ENCODE measurements at regions not wholly inside any gene's neighbourhood (a gene's known extent, or its start where the extent isn't known, plus 50 kb on each side); places are given as distances from the start of the nearest gene placed in this dataset.
A peak's percentile ranks its signal among the peaks of the same experiment; 100 is the strongest.

GRCh38 chr12:30874455-30875321 lies 51.9 kb upstream of the TSPAN11 start:
- peak; percentile 72 for DNase-seq

DNA sequence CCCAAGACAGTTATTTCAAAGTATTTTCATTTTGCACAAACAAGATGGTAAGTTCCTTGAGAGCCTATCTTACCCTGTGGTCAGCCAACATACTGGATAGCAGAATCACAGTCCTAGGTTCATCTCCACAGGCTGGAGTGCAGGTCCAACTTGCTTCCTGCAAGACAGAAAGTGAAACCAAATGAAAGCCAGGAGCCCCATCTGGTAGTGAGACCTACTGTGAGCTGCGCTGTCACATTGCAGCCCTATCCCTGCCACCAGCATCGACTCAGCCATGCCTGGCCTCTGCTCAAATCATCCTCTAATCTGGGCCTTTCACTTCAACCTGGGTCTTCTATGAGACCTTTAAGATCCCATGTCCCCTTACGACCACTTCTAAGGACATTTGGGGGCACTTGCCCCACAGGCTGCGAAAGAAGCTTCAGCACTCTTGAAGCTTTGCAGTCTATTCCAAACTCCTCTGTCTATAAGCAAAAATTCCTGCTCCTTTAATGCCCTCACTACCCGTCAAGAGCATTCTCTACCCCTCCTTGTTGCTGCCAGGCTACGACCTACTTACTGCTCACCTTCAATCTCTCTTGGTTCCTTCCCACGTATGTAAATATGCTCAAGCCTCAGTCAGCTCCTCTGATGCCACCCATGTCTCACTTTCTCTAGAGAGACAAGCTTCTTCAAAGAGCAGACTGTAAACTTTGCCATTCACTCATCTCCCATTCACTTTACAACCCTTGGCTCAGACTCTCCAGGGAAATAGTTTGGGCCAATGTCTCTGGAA lies 55.9 kb upstream of the TSPAN11 start:
- no peak for DNase-seq

DNA sequence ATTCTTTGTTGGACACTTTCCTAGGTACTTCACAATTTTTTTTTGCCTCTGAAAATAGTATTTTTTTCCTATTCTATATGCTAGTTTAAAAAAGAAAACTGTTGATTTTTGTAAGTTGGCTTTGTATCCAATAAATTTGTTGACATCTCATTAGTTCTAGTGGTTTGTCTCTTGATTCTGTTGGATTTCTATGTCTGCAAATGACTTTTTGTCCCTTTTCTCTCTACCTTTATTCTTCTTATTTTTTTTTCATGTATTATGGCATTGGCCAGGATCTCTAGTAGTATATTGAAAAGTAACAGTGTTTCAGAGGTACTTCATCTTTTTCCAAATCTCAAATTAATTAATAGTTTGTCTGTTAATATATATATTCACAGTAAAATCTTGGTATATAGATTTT lies 59.1 kb upstream of the TSPAN11 start:
- DNase-seq: no peak

GRCh38 chr12:30866256-30866655 lies 60.3 kb upstream of the TSPAN11 start:
- DNase-seq: no peak

GRCh38 chr12:30863839-30864238 lies 62.7 kb upstream of the TSPAN11 start:
- no peak for DNase-seq

GRCh38 chr12:30862486-30862885 lies 64.1 kb upstream of the TSPAN11 start:
- peak; percentile 33 for DNase-seq

- DNase-seq: no peak
These were observed 67.3 kb upstream of the TSPAN11 start for GRCh38 chr12:30859226-30859625.

- no peak for DNase-seq
These were observed 68.1 kb upstream of the TSPAN11 start for GRCh38 chr12:30858471-30858870.

- no peak for DNase-seq
These were observed 72.9 kb upstream of the TSPAN11 start for GRCh38 chr12:30853561-30854133.

GRCh38 chr12:30850684-30851083 lies 75.9 kb upstream of the TSPAN11 start:
- no peak for DNase-seq

- DNase-seq: peak; percentile 37
These were observed 79.3 kb upstream of the TSPAN11 start for GRCh38 chr12:30847259-30847658.

- DNase-seq: no peak
These were observed 79.8 kb upstream of the TSPAN11 start for GRCh38 chr12:30846776-30847175.

GRCh38 chr12:30845676-30846075 lies 80.9 kb upstream of the TSPAN11 start:
- no peak for DNase-seq

DNA sequence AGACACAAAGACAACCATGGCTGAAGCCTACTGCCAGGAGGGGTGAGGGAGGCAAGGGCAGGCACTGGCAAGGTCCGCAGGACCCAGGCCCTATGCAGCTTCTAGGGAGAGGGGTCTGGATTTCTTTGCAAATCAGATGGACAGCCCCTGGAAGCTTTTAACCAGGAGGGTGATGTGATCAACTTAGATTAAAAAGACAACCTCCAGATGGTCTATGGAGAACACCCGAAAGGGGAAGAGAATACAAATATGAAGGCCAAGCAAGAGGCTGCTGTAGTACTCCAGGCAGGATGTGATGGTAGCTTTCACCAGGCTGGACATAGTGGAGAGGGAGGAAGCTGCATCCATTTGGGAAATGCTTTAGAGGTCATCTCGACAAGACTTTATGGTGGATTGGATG lies 83.3 kb upstream of the TSPAN11 start:
- DNase-seq: no peak

DNA sequence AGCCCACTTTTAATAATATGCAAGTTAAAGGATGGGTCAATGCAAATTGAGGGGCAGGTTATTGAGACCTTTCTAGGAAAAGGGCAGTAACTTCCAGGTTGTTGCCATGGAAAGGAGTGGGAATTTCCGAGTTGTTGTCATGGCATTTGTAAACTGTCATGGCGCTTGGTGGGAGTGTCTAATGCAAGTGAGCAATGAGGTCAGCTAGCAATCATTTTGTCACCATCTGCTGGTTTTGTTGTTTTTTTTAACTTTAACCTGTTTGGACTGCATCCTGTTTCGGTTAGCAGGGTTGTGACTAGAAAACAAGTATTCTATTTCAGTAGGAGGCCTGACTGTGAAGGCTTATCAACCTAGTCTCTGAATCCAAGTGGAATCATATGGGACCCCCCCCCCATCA lies 85.8 kb upstream of the TSPAN11 start:
- DNase-seq: no peak

- DNase-seq: no peak
These were observed 85.0 kb upstream of the CAPRIN2 start for GRCh38 chr12:30839643-30840220.

- DNase-seq: no peak
These were observed 82.8 kb upstream of the CAPRIN2 start for GRCh38 chr12:30837595-30837994.

GRCh38 chr12:30836656-30837445 lies 82.1 kb upstream of the CAPRIN2 start:
- no peak for DNase-seq

DNA sequence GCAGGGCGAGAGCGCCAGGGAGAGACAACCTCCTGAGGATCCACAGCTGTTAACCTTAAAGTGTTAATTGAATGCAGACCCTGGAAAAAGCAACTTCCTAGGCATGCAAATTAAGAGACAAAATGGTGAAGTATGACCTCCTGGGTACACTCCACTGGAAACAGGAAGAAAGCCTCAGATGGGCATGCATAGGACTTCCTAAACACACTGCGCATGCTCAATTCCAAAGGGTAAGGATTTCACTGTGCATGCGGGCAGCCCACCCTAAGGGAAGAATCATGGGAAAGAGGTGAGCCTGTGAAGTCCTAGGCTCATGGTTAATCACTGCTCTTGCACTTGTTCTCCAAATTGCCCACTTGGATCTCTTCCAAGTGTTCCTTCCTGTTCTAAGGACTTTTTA lies 80.5 kb upstream of the CAPRIN2 start:
- DNase-seq: no peak

DNA sequence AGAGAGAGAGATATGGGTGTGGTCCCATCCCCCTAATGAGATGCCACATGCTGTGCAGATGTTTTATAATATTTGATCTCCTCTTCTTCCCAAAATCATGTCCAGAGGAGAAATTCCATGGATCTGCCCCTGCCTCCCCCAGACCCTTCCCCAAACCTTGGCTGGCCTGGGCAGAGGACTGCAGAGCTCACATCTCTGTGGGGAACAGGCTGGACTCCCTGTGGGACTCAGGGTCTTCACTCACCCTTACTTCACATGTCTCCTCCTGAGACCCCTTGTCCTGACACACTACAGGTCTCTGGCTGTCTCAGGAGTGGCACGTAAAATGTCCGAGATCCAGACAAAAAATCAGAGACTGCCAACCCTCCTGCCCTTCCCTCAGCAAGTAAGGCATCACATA lies 76.0 kb upstream of the CAPRIN2 start:
- DNase-seq: no peak

- no peak for DNase-seq
These were observed 75.1 kb upstream of the CAPRIN2 start for GRCh38 chr12:30829876-30830275.

DNA sequence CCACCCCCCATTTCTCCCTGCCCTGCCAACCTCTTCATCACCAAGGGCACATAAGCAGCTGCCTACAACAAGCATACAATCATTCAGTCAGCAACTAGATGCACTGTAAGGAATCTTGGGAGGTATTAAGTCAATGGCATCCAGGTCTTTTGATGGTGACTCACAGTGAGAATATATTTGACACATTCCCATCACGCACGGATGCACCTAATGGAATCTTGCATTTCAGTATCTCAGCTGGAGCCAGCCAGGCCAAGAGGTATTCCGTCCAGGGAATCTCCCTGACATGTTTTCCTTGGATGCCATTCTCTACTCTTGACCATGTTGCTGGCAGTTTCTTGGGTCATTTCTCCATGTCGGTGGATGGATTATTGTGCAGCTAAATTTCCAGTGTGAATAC lies 73.9 kb upstream of the CAPRIN2 start:
- no peak for DNase-seq

All from DMS153 (cell line).